ENCODE measurements at regions not wholly inside any gene's neighbourhood (a gene's known extent, or its start where the extent isn't known, plus 50 kb on each side); places are given as distances from the start of the nearest gene placed in this dataset.

DNA sequence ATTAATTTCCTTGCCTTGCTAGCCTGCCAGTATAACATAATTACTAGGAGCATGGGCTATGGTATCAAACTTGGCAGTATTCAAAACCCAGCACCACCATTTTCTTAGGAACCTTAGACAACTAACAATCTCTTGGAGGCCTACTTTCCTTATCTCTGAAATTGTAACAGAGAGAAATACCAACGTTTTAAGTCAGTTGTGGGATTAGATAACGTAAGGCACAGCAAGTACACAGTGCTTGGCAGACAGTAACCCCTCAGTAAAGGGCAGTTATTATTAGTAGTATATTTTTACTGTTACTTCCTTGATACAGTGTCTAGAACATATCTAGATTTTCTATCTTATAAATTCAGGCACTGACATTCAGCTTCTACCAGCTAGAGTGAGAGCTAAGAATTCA is 309.6 kb downstream of the ACTL7B start:
- no peak for DNase-seq

- no peak for DNase-seq
Measured at GRCh38 chr9:108545436-108545835, 310.4 kb downstream of the ACTL7B start.

GRCh38 chr9:108544866-108545265 is 310.9 kb downstream of the ACTL7B start:
- no peak for DNase-seq

- DNase-seq = no peak
Measured at GRCh38 chr9:108543251-108543778, 312.5 kb downstream of the ACTL7B start.

GRCh38 chr9:108537756-108538155 is 318.0 kb downstream of the ACTL7B start:
- no peak for DNase-seq

- DNase-seq = no peak
Measured at GRCh38 chr9:108536836-108537601, 318.8 kb downstream of the ACTL7B start.

- DNase-seq = no peak
Measured at GRCh38 chr9:108535526-108535925, 320.3 kb downstream of the ACTL7B start.

- DNase-seq = no peak
Measured at GRCh38 chr9:108534741-108535140, 321.0 kb downstream of the ACTL7B start.

DNA sequence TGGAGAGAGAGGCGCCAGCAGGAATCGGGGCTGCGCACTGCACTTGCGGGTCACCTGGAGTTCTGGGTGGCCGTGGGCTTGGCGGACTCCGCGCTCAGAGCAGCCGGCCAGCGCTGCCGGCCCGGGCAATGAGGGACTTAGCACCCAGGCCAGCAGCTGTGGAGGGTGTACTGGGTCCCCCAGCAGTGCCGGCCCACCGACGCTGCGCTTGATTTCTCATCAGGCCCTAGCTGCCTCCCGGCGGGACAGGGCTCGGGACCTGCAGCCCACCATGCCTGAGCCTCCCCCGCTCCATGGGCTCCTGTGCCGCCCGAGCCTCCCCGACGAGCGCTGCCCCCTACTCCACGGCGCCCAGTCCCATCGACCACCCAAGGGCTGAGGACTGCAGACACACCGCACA is 325.6 kb downstream of the ACTL7B start:
- no peak for DNase-seq

- DNase-seq = no peak
Measured at GRCh38 chr9:108528231-108528630, 327.6 kb downstream of the ACTL7B start.

DNA sequence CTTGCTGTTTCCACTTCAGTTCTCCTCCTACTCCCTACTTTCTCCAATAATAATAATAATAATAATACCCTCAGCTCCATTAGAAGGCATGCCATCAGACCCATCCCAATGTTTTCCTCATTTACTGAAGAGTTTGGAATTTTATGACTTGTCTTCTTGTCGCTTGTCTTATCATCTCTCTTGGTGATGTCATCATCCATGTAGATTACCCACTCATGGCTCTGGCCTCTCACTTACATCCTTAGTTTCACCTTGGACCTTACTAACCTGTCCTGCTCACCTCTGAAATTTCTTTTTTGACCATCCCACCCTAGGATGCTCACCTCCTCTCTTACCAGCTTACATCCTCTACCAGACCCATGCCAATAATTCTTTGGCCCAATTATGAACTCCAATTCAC is 329.3 kb downstream of the ACTL7B start:
- DNase-seq = no peak

DNA sequence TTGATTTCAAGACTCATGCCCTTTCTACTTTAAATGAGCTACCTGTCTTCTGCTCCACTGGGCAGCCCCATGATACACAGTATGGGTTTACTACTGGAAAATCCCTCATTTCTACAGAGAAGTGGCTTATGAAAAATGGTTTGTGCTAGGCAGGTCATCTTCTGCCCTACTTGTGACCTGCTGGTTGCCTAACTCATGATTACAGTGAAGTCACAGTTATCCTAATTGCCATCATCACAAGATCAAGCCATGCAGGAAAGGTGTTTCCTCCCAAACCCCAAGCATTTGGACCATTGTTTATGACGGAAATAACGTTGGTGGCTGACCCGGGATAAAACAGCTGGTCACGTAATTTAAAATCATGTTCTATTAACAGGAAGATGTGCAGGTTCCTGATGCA is 330.6 kb downstream of the ACTL7B start:
- no peak for DNase-seq

GRCh38 chr9:108521063-108521590 is 334.7 kb downstream of the ACTL7B start:
- no peak for DNase-seq

- no peak for DNase-seq
Measured at GRCh38 chr9:108519437-108519836, 336.3 kb downstream of the ACTL7B start.

GRCh38 chr9:108517651-108518365 is 338.0 kb downstream of the ACTL7B start:
- no peak for DNase-seq

DNA sequence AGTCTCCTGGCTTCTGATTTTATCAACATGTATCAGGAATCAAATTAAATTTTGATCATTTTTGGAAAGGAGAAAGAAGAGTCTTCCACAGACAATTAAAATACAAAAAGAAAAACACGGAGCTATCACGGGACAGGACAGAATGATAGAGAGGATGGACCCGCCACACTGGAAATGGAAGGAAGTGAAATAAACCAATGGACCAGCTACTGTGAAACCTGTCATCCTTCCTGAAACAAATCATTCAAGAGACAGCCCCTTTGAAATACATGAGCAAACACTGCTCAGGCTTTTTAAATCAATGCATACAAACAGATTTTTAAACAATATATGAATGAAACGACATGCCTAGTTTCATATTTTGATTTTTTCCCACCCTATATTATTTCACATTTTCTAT is 339.4 kb downstream of the ACTL7B start:
- DNase-seq = no peak

- no peak for DNase-seq
Measured at GRCh38 chr9:108515856-108516255, 339.9 kb downstream of the ACTL7B start.

- DNase-seq = no peak
Measured at GRCh38 chr9:108512426-108513173, 343.2 kb downstream of the ACTL7B start.

DNA sequence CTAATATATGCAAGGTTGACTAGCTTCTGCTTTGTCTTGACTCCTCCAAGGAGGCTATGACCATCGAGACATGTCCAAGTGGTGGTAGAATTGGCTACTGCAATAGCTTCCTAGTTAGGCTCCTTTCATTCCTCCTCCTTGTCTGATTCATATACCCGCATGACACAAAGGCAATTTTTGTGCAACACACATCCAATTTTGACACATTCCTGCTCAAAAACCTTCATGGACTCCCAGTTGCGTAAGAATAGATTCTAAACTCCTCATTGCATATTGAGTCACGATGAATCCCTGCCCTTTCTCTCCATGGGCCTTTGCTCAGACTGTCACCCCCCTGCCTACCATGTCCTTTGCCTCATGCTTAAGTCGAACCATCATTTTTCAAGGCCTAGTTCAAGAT is 344.5 kb downstream of the ACTL7B start:
- no peak for DNase-seq

DNA sequence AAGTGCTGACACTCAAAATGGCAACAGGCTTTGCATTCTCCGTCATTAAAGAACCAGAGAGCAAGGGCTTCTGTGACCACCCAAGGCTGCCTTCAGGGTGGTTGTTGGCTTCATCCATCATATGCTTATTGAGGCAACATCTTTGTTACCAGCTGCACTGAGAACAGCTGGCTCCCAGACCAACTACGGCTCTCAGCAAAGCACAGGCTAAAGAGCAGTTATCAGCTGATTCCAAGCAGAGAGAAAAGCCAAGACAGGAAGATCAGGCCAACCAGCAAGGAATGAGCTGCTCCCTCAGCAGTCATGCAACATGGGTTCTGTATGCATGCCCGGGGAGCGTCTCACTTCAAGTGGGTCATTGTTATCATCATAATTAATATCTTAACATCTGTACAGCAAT is 358.9 kb downstream of the ACTL7B start:
- no peak for DNase-seq

GRCh38 chr9:108489567-108489966 is 366.2 kb downstream of the ACTL7B start:
- no peak for DNase-seq

DNA sequence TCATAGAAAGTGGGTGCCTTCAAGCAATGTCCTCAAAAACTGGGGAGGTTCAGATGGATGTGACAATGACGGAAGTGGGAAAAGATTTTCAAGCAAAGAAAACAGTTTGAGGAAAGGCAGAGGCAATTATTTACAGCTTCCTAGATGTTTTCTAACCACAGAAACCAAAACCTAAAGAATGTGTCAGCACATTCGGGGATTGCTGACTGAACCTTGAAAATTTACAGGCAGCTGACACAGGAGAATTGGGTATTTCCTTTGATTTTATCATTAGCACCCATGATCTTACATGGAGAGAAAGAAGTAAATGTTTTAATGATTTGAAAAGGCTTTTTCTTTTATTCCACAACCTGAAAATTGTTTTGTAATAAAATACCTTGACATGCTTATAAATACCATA is 369.0 kb downstream of the ACTL7B start:
- no peak for DNase-seq

DNA sequence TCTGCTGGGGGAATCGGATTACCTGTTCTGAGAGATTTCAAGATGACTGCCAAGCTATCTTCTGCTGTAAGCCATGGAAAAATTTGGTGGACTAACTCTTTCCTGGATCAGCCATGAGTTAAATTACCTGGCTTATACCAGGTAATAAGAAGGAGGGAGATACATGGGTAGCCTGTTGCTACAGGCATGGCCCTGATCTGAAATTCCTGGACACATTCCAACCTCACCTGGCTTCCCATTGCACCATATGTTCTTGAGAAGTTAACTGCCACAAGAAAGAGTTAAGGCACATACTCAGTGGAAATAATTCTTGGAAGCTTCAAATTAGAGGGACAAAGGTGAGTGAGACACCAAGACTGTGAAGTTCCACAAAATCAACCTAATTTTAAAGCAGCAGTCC is 371.3 kb downstream of the ACTL7B start:
- DNase-seq = no peak
